Small intestine (tissue), 7 donors: ENCODE measurements at regions not wholly inside any gene's neighbourhood (a gene's known extent, or its start where the extent isn't known, plus 50 kb on each side); places are given as distances from the start of the nearest gene placed in this dataset.

Source experiments
- DNase-seq, 2 donors: peaks; one replicate each; pipeline versions ENCODE4 v3.0.0 to v3.0.0-alpha.2; 2013
- FAIRE-seq: peaks from 2 replicates; lab custom pipeline; 2012; peaks lifted over from hg19 to GRCh38; lab: Jason Lieb, UNC
- H3K27ac ChIP-seq, 3 donors: one replicate each; pipeline ENCODE4 v1.5.1; 2013; ENCODE audit warnings: low read length in 2 of 3, mild to moderate bottlenecking in 2 of 3, control low read depth in 1 of 3, inconsistent platforms in 1 of 3, low read depth in 1 of 3, moderate library complexity in 1 of 3
- H3K27me3 ChIP-seq, 3 donors: one replicate each; pipeline ENCODE4 v1.6.1; 2013; ENCODE audit warnings: low read length in 3 of 3, inconsistent platforms in 1 of 3; ENCODE audit not compliant: control insufficient read depth in 3 of 3, insufficient read depth in 3 of 3
- H3K36me3 ChIP-seq, 3 donors: one replicate each; pipeline ENCODE4 v1.6.1; 2013; ENCODE audit warnings: low read length in 3 of 3, inconsistent platforms in 1 of 3, low read depth in 1 of 3, mild to moderate bottlenecking in 1 of 3, moderate library complexity in 1 of 3; ENCODE audit not compliant: control insufficient read depth in 3 of 3, insufficient read depth in 2 of 3
- H3K4me1 ChIP-seq, 3 donors: one replicate each; pipeline ENCODE4 v1.6.1; 2013; ENCODE audit warnings: low read length in 2 of 3, inconsistent platforms in 1 of 3, low read depth in 1 of 3, mild to moderate bottlenecking in 1 of 3, moderate library complexity in 1 of 3; ENCODE audit not compliant: control insufficient read depth in 3 of 3, insufficient read depth in 2 of 3
- H3K4me3 ChIP-seq, 3 donors: one replicate each; pipeline ENCODE4 v1.5.1; 2013; ENCODE audit warnings: low read length in 3 of 3, control low read depth in 1 of 3, inconsistent platforms in 1 of 3, low read depth in 1 of 3, mild to moderate bottlenecking in 1 of 3, moderate library complexity in 1 of 3
- H3K9me3 ChIP-seq, 2 donors: one replicate each; pipeline ENCODE4 v1.6.1; 2013; ENCODE audit warnings: low read depth in 1 of 2, low read length in 1 of 2; ENCODE audit not compliant: control insufficient read depth in 2 of 2, insufficient read depth in 1 of 2
- WGBS, 3 donors: extraction: QIAGEN DNeasy Blood & Tissue Kit; methylation state at CpG; one replicate each; pipeline ENCODE4 v1.1.7; 2013; 5-methylcytosine and 5-hydroxymethylcytosine counted together
- donor health status: healthy with polysubstance abuse.
- donor health status: control.
- donor health status: control.
- donor health status: Bipolar disorder and iron deficiency.
- donor health status: healthy.

DNA sequence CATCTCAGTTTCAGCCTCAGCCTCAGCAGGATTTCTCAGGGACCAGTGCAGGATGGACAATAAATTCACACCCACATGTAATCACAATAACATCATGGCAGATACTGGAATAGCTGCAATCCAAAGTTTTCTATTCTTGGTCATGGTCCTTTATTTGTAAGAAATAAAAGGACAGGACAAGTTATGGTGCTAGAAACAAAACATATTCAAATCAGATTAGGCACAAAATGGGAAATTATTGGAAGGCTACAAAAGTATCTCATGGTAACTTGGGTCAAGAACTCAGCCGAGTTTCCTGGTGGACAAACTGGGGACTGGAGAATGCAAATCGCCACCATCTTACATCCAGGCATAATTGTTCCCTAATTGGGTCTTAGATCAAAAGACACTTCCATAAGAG, 1768.2 kb upstream of the WWC1 start:
- peaks cover 0 to 6% (median 0%) of the 10 kb centered on the region in 3 donors for H3K4me1 ChIP-seq
- H3K9me3 ChIP-seq = no peaks in the 10 kb centered on the region
- DNase-seq = no peak
- no peak for FAIRE-seq
- H3K27ac ChIP-seq = no peak overlapping the region
- H3K36me3 ChIP-seq = no peaks in the 10 kb centered on the region
- no peak overlapping the region for H3K4me3 ChIP-seq
- WGBS, 3 donors = 72 to 85% (median 76%) methylated on average over 2 of the region's 2 CpGs
- H3K27me3 ChIP-seq = no peaks in the 10 kb centered on the region

DNA sequence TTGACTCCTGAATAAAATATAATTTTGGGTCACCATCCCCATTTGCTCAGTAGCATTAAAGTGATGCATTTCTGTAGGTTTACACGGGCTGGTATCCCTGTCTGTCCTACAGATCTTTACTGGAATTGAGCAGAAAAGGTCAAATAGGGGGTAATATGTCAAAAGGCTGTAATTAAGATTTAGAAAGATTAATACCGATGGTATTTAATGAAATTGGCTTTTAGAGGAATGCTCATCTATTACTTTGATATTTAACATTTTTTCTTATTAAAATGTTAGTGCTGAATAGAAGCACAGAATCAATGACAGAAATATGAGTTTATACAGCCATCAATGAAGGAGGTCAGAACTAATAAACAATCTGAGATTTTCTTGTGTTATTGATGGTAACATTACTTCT, 1762.2 kb upstream of the WWC1 start:
- Histone ChIP-seq H3K4me3 (no peak overlapping the region), H3K27ac (no peak overlapping the region), H3K4me1 (no peaks in the 10 kb centered on the region), H3K27me3 (no peaks in the 10 kb centered on the region), H3K36me3 (no peaks in the 10 kb centered on the region), H3K9me3 (no peaks in the 10 kb centered on the region)
- DNase-seq = no peak
- 35 to 49% (median 38%) methylated on average over 2 of the region's 2 CpGs for WGBS, 3 donors
- FAIRE-seq = no peak

DNA sequence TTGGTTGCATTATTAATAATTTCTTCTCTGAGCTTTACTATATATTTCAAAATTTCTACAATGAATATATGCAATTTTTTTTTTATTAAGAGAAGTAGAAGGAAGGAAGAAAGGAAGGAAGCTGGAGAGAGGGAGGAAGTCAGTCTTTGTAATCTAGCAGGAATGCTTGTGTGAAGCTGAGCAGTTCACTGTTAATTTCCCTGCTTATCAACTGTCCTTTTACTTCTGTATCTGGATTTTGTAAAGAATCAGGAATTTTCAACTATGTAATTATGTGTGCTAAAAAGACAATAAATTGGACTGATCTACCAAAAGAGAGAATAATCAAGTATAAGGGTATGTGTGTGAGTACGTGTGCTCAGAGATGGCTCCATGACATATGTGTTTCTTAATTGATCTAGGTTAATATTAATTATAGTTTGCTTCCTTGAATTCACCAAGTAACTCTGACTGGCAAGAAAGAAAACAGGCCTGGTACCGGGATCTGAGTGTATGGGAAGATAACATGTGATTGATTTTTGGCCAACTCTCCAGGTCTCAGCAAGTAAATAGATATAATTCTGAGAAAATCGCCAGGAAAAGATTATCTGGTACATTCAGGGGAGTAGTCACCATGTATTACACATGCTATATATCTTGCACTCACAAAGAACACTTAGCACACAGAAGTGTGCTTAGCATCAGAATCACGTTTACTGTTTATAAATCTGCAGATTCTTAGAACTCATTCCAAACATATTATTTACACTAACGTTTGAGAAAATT, 1758.8 kb upstream of the WWC1 start:
- H3K4me1 ChIP-seq = no peaks in the 10 kb centered on the region
- H3K36me3 ChIP-seq = no peaks in the 10 kb centered on the region
- 45 to 55% (median 52%) methylated on average over 5 of the region's 5 CpGs for WGBS, 3 donors
- H3K27ac ChIP-seq = no peak overlapping the region
- DNase-seq (no peak), FAIRE-seq (no peak)
- no peaks in the 10 kb centered on the region for H3K9me3 ChIP-seq
- H3K27me3 ChIP-seq = no peaks in the 10 kb centered on the region
- H3K4me3 ChIP-seq = no peak overlapping the region

DNA sequence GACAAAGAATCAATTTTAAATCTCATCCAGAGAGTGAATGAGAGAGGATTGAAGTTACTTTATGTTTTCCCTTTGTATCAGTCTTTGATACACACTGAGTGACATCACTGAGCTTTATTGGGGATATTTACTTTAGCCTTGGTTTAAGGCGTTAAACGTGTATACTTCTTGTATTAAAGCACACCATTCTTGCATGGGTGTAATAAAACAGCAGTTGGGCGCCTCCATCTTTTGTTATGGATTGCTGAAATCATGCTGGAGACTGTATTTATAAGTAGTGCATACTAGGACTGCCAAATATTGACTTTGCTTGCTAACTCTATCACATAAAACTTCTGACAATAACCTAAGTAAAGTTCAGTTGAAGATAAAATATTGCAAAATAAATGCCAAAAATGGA, 1755.8 kb upstream of the WWC1 start:
- FAIRE-seq = no peak
- Histone ChIP-seq H3K4me3 (no peak overlapping the region), H3K36me3 (no peaks in the 10 kb centered on the region), H3K27me3 (no peaks in the 10 kb centered on the region), H3K9me3 (peaks cover 0 to 6% of the 10 kb centered on the region in 2 donors), H3K27ac (no peak overlapping the region), H3K4me1 (no peaks in the 10 kb centered on the region)
- DNase-seq = no peak
- 25 to 45% (median 40%) methylated on average over 3 of the region's 3 CpGs for WGBS, 3 donors

DNA sequence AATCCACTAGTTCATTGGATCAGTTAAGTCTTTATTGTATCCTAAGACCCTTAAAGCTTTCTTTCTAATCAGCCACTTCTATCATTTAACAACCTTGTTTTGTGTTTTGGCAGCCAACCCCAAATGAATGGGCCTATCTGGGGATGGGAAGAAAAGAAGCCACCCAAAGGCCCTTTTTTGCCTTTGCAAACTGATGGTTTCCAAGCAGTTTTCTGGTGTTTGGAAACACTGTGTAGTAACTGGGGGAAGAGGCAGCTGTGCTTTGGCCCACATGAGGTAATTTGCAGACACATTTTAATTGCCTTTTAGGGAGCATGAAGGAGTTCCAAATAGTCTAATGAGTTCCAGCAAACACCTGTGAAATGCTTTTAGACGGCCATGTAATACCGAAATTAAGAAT, 1751.3 kb upstream of the WWC1 start:
- no peaks in the 10 kb centered on the region for H3K36me3 ChIP-seq
- H3K27ac ChIP-seq = no peak overlapping the region
- FAIRE-seq = no peak
- DNase-seq = no peak
- peaks cover 0 to 6% of the 10 kb centered on the region in 2 donors for H3K9me3 ChIP-seq
- WGBS, 3 donors = 75 to 89% (median 76%) methylated on average over 2 of the region's 2 CpGs
- H3K4me3 ChIP-seq = no peak overlapping the region
- no peaks in the 10 kb centered on the region for H3K27me3 ChIP-seq
- no peaks in the 10 kb centered on the region for H3K4me1 ChIP-seq

DNA sequence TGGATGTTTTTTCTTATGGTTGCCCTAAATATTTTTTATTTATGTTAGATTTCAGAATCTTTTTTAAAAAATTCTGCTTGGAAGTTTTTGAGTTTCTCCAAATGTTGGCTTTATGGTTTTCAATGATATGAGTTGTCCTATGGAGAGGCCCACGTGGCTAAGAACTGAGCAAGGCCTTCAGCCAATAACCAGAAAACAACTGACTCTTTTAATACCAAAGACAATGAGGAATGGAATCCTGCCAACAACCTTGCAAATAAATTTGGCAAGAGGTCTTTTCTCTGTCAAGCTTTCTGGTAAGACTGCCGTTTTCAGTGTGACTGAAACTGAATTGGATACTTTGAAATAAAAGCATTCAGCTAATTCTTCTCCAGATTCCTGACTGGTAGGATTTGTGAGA, 1740.1 kb upstream of the WWC1 start:
- no peaks in the 10 kb centered on the region for H3K4me1 ChIP-seq
- no peak for DNase-seq
- no peak overlapping the region for H3K27ac ChIP-seq
- H3K4me3 ChIP-seq = no peak overlapping the region
- WGBS, 3 donors = 7 to 31% (median 18%) methylated on average over 2 of the region's 2 CpGs
- no peaks in the 10 kb centered on the region for H3K36me3 ChIP-seq
- H3K9me3 ChIP-seq = no peaks in the 10 kb centered on the region
- no peak for FAIRE-seq
- no peaks in the 10 kb centered on the region for H3K27me3 ChIP-seq

DNA sequence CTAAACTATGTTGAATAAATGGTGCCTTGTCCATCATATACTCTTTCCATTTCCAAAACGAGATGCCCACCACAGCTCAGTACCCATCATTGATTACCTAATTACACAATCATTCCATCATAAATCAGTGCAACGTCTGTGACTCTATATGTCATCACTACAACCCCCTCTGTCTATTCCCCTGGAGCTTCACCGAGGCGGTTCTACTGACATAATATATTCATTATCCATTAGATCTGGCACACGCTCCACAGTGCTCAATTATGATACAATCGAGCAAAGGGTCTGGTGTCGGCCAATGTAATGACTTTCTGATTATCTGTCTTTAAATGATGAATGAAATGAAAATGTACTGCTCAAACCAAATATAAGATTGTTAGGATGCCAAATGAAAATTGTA, 1737.7 kb upstream of the WWC1 start:
- no peak overlapping the region for H3K27ac ChIP-seq
- FAIRE-seq (no peak), DNase-seq (no peak)
- no peaks in the 10 kb centered on the region for H3K36me3 ChIP-seq
- H3K27me3 ChIP-seq = no peaks in the 10 kb centered on the region
- WGBS, 3 donors = 75 to 84% (median 78%) methylated on average over 7 of the region's 7 CpGs
- H3K4me1 ChIP-seq = no peaks in the 10 kb centered on the region
- H3K4me3 ChIP-seq = no peak overlapping the region
- H3K9me3 ChIP-seq = no peaks in the 10 kb centered on the region

DNA sequence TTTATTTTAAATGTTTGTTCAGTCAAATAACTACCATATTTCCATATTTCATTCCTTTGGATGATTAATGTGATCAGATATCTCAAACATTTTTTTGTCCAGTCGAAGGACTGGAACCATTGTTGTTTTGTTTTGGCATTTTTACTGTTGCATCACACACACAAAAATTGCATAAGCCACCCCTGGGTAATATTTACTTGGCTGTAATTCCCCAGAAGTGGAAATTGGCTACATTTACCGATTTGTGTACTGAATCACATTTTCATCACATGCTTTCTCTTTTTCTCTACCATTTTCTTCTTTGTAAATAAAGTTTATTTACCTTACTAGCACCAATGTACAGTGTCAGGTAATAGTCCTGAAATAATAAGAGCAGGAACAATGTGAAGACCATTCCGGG, 1729.7 kb upstream of the WWC1 start:
- Histone ChIP-seq H3K4me3 (no peak overlapping the region), H3K36me3 (no peaks in the 10 kb centered on the region), H3K9me3 (peaks cover 0 to 6% of the 10 kb centered on the region in 2 donors), H3K27ac (no peak overlapping the region), H3K27me3 (no peaks in the 10 kb centered on the region), H3K4me1 (no peaks in the 10 kb centered on the region)
- FAIRE-seq (no peak), DNase-seq (no peak)
- 63 to 72% (median 66%) methylated on average over 3 of the region's 3 CpGs for WGBS, 3 donors

DNA sequence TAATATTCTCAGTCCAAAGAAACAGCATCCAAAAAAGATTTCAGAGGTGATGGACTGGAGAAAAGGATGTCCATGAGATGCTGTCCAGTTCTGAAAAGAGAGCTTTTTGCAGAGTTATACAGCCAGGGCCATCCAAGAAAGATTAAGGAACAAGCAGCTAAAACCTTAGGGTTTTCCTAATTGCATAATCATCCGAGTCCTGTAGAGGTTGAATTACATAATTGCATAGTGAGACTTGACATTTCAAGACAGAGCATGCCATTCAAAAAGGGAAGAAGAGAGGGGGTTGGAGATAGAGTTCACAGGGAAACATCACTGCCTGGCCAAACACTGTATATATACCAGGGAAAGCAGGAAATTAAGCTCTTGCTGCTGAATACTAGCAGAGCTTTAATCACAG, 1729.2 kb upstream of the WWC1 start:
- FAIRE-seq (no peak), DNase-seq (no peak)
- Histone ChIP-seq H3K27me3 (no peaks in the 10 kb centered on the region), H3K4me1 (no peaks in the 10 kb centered on the region), H3K36me3 (no peaks in the 10 kb centered on the region), H3K4me3 (no peak overlapping the region), H3K9me3 (peaks cover 0 to 6% of the 10 kb centered on the region in 2 donors), H3K27ac (no peak overlapping the region)
- 32 to 45% (median 44%) methylated on average over 1 of the region's 1 CpG for WGBS, 3 donors
